H9 (cell line): ENCODE measurements at regions not wholly inside any gene's neighbourhood (a gene's known extent, or its start where the extent isn't known, plus 50 kb on each side); places are given as distances from the start of the nearest gene placed in this dataset.

Experiments used
- DNase-seq: peaks from one replicate; pipeline ENCODE4 v3.0.0-alpha.2; 2017
- H2AFZ ChIP-seq: one replicate; pipeline ENCODE4 v1.6.1; 2013; ENCODE audit warnings: mild to moderate bottlenecking, low read length, control low read depth, moderate library complexity
- H2AK5ac ChIP-seq: 2 replicates; pipeline ENCODE4 v1.6.1; 2013; ENCODE audit warnings: low read length, control low read depth, mixed read lengths; ENCODE audit not compliant: insufficient read length
- H2BK120ac ChIP-seq: one replicate; pipeline ENCODE4 v1.6.1; 2013; ENCODE audit warnings: low read depth, mild to moderate bottlenecking, low read length, control low read depth, inconsistent platforms; ENCODE audit not compliant: poor library complexity, severe bottlenecking
- H2BK12ac ChIP-seq: 2 replicates; pipeline ENCODE4 v1.6.1; 2013; ENCODE audit warnings: low read length, control low read depth, mixed read lengths, low read depth; ENCODE audit not compliant: insufficient read length
- H2BK15ac ChIP-seq: 2 replicates; pipeline ENCODE4 v1.6.1; 2013; ENCODE audit warnings: low read depth, low read length, control low read depth
- H2BK20ac ChIP-seq: one replicate; pipeline ENCODE4 v1.6.1; 2013; ENCODE audit warnings: low read depth, mild to moderate bottlenecking, low read length, control low read depth, inconsistent platforms; ENCODE audit not compliant: poor library complexity, severe bottlenecking
- H2BK5ac ChIP-seq: 2 replicates; pipeline ENCODE4 v1.6.1; 2013; ENCODE audit warnings: low read length, control low read depth, mixed read lengths; ENCODE audit not compliant: insufficient read length
- H3K14ac ChIP-seq: 2 replicates; pipeline ENCODE4 v1.6.1; 2013; ENCODE audit warnings: low read length, control low read depth; ENCODE audit not compliant: insufficient read depth
- H3K18ac ChIP-seq: 2 replicates; pipeline ENCODE4 v1.6.1; 2013; ENCODE audit warnings: low read depth, mild to moderate bottlenecking, mixed read lengths, low read length, control low read depth; ENCODE audit not compliant: insufficient read length
- H3K23ac ChIP-seq: 2 replicates; pipeline ENCODE4 v1.6.1; 2013; ENCODE audit warnings: low read length, control low read depth, mixed read lengths, low read depth; ENCODE audit not compliant: insufficient read length
- H3K23me2 ChIP-seq: 2 replicates; pipeline ENCODE4 v1.6.1; 2013; ENCODE audit warnings: low read depth, mild to moderate bottlenecking, mixed read lengths, low read length, control low read depth; ENCODE audit not compliant: insufficient read length, poor library complexity, severe bottlenecking
- H3K27ac ChIP-seq: 2 replicates; pipeline ENCODE4 v1.5.1; 2013; ENCODE audit warnings: low read length, control low read depth, mixed read lengths, low read depth; ENCODE audit not compliant: insufficient read length
- H3K27me3 ChIP-seq: 2 replicates; pipeline ENCODE4 v1.6.1; 2013; ENCODE audit warnings: low read length, control low read depth, inconsistent platforms; ENCODE audit not compliant: insufficient read depth
- H3K4ac ChIP-seq: 2 replicates; pipeline ENCODE4 v1.6.1; 2013; ENCODE audit warnings: low read depth, mild to moderate bottlenecking, control low read depth, inconsistent platforms, low read length, moderate library complexity
- H3K4me1 ChIP-seq: 2 replicates; pipeline ENCODE4 v1.6.1; 2013; ENCODE audit warnings: low read length, control low read depth, inconsistent platforms; ENCODE audit not compliant: insufficient read depth
- H3K4me2 ChIP-seq: 2 replicates; pipeline ENCODE4 v1.6.1; 2013; ENCODE audit warnings: low read length, control low read depth, mixed read lengths; ENCODE audit not compliant: insufficient read length, insufficient read depth
- H3K56ac ChIP-seq: 2 replicates; pipeline ENCODE4 v1.6.1; 2013; ENCODE audit warnings: low read depth, mild to moderate bottlenecking, mixed read lengths, low read length, control low read depth; ENCODE audit not compliant: insufficient read length
- H3K79me1 ChIP-seq: 2 replicates; pipeline ENCODE4 v1.6.1; 2013; ENCODE audit warnings: low read depth, mild to moderate bottlenecking, moderate library complexity, low read length, control low read depth, inconsistent platforms; ENCODE audit not compliant: insufficient read depth, poor library complexity, severe bottlenecking
- H3K79me2 ChIP-seq: 2 replicates; pipeline ENCODE4 v1.6.1; 2013; ENCODE audit warnings: low read length, control low read depth, inconsistent platforms; ENCODE audit not compliant: insufficient read depth
- H3K9ac ChIP-seq: 2 replicates; pipeline ENCODE4 v1.6.1; 2013; ENCODE audit warnings: low read length, control low read depth, mixed read lengths; ENCODE audit not compliant: insufficient read length; ENCODE audit errors: extremely low read depth
- H3K9me3 ChIP-seq: one replicate; pipeline ENCODE4 v1.6.1; 2013; ENCODE audit warnings: low read depth, low read length, inconsistent platforms; ENCODE audit not compliant: control insufficient read depth
- H3T11ph ChIP-seq: one replicate; pipeline ENCODE4 v1.6.1; 2013; ENCODE audit warnings: mild to moderate bottlenecking, low read length, control low read depth, inconsistent platforms
- H4K20me1 ChIP-seq: one replicate; pipeline ENCODE4 v1.6.1; 2013; ENCODE audit not compliant: control insufficient read depth, insufficient read length, insufficient read depth
- H4K5ac ChIP-seq: 2 replicates; pipeline ENCODE4 v1.6.1; 2013; ENCODE audit warnings: low read depth, mild to moderate bottlenecking, mixed read lengths, low read length, control low read depth; ENCODE audit not compliant: insufficient read length
- H4K8ac ChIP-seq: replicated peaks from 2 replicates; pipeline ENCODE4 v1.6.1; 2013; ENCODE audit warnings: low read length, control low read depth, mixed read lengths, low read depth; ENCODE audit not compliant: insufficient read length
- H4K91ac ChIP-seq: 2 replicates; pipeline ENCODE4 v1.6.1; 2013; ENCODE audit warnings: low read depth, mild to moderate bottlenecking, moderate library complexity, mixed read lengths, low read length, control low read depth; ENCODE audit not compliant: insufficient read length
- H3K27ac Mint-ChIP-seq, 3 experiments: 2 replicates in 2 of 3; 3 replicates in 1 of 3; pipeline ENCODE4 v1.8.0; 2020 to 2021; ENCODE audit warnings: mixed read lengths in 3 of 3, mild to moderate bottlenecking in 1 of 3, moderate library complexity in 1 of 3
- H3K27me3 Mint-ChIP-seq: 2 replicates; pipeline ENCODE4 v1.8.0; 2021; ENCODE audit warnings: low read depth, mild to moderate bottlenecking, moderate library complexity, mixed read lengths
- H3K36me3 Mint-ChIP-seq, 3 experiments: 2 replicates in 2 of 3; 3 replicates in 1 of 3; pipeline ENCODE4 v1.8.0; 2020 to 2021; ENCODE audit warnings: low read depth in 3 of 3, mixed read lengths in 3 of 3; ENCODE audit not compliant: insufficient read depth in 1 of 3
- H3K4me1 Mint-ChIP-seq, 2 experiments: 2 replicates each; pipeline ENCODE4 v1.8.0; 2020; ENCODE audit warnings: mixed read lengths in 2 of 2
- H3K4me3 Mint-ChIP-seq, 2 experiments: 2 replicates in 1 of 2; 3 replicates in 1 of 2; pipeline ENCODE4 v1.8.0; 2020 to 2021; ENCODE audit warnings: mild to moderate bottlenecking in 2 of 2, mixed read lengths in 2 of 2, moderate library complexity in 1 of 2
- H3K9me3 Mint-ChIP-seq, 2 experiments: 2 replicates in 1 of 2; 3 replicates in 1 of 2; pipeline ENCODE4 v1.8.0; 2020; ENCODE audit warnings: mild to moderate bottlenecking in 2 of 2, mixed read lengths in 2 of 2, moderate library complexity in 1 of 2
- CTCF ChIP-seq: fragments of 200-600 bp; sonication (generic); conservative IDR thresholded peaks from 3 replicates; pipeline ENCODE4 v1.8.0; 2021; ENCODE audit warnings: antibody characterized with exemption, mild to moderate bottlenecking
- WGBS: extraction: QIAGEN DNeasy Blood & Tissue Kit; methylation state at CpG from one replicate; pipeline ENCODE4 v1.1.7; 2013; ENCODE audit warnings: missing lambda C conversion rate, low lambda C conversion rate, mixed read lengths; ENCODE audit not compliant: insufficient read length; ENCODE audit errors: extremely low coverage; 5-methylcytosine and 5-hydroxymethylcytosine counted together

- Histone ChIP-seq H3K56ac (no peak overlapping the region), H3K14ac (no peak overlapping the region), H3K79me2 (no peaks in the 10 kb centered on the region), H3K4me2 (no peak overlapping the region), H2AFZ (no peak overlapping the region), H4K8ac (no peak overlapping the region), H3K4me1 (peaks cover 4% of the 10 kb centered on the region; the same call in 1 of the 2 replicates), H3T11ph (no peak overlapping the region), H3K27ac (no peak overlapping the region), H2BK120ac (no peak overlapping the region), H4K20me1 (no peaks in the 10 kb centered on the region), H2BK5ac (no peak overlapping the region), H3K23me2 (peaks cover 6% of the 10 kb centered on the region), H3K4ac (no peak overlapping the region), H2BK20ac (no peak overlapping the region), H3K27me3 (no peaks in the 10 kb centered on the region), H2AK5ac (no peak overlapping the region), H3K9me3 (no peaks in the 10 kb centered on the region), H3K23ac (no peak overlapping the region), H4K91ac (no peak overlapping the region), H3K9ac (no peak overlapping the region), H3K79me1 (no peaks in the 10 kb centered on the region), H4K5ac (no peak overlapping the region), H3K18ac (no peak overlapping the region), H2BK12ac (no peak overlapping the region), H2BK15ac (no peak overlapping the region)
- H3K36me3 Mint-ChIP-seq = peaks cover 5 to 12% (median 9%) of the 10 kb centered on the region in 3 experiments; a peak in 6 of 7 replicates
- no peak overlapping the region for H3K27ac Mint-ChIP-seq
- peaks cover 20 to 22% of the 10 kb centered on the region in 2 experiments for H3K4me1 Mint-ChIP-seq
- peaks cover 78% of the 10 kb centered on the region for H3K27me3 Mint-ChIP-seq
- H3K4me3 Mint-ChIP-seq = no peak overlapping the region
- peaks cover 14 to 18% of the 10 kb centered on the region in 2 experiments for H3K9me3 Mint-ChIP-seq
- DNase-seq = no peak
- no peak for TF ChIP-seq CTCF
- WGBS = no CpG with 5 or more reads among the region's 1 CpG
These were observed 111.7 kb downstream of the ADRA2C start for GRCh38 chr4:3877868-3878267.
